ENCODE measurements at regions not wholly inside any gene's neighbourhood (a gene's known extent, or its start where the extent isn't known, plus 50 kb on each side); places are given as distances from the start of the nearest gene placed in this dataset.

- Mint-ChIP-seq H3K27ac (ENCODE audit: unreplicated experiment) (no peak overlapping the region), H3K4me1 (no peaks in the 10 kb centered on the region), H3K4me3 (no peak overlapping the region), H3K36me3 (ENCODE audit: low read depth) (no peaks in the 10 kb centered on the region), H3K9me3 (no peaks in the 10 kb centered on the region), H3K27me3 (ENCODE audit: low read depth) (no peaks in the 10 kb centered on the region)
- no peak for DNase-seq (ENCODE audit: low read depth, low spot score)
- no peak for TF ChIP-seq CTCF (conservative IDR thresholded peaks at IDR 0.05)
Observed at GRCh38 chr1:229184066-229184465, 86.8 kb upstream of the RAB4A start.

GRCh38 chr1:229185963-229186362, 84.9 kb upstream of the RAB4A start:
- H3K27me3 Mint-ChIP-seq (ENCODE audit: low read depth), result no peaks in the 10 kb centered on the region
- no peak overlapping the region for H3K4me3 Mint-ChIP-seq
- TF ChIP-seq CTCF (conservative IDR thresholded peaks at IDR 0.05), result no peak
- no peaks in the 10 kb centered on the region for H3K36me3 Mint-ChIP-seq (ENCODE audit: low read depth)
- no peak for DNase-seq (ENCODE audit: low read depth, low spot score)
- no peaks in the 10 kb centered on the region for H3K9me3 Mint-ChIP-seq
- H3K4me1 Mint-ChIP-seq, result no peaks in the 10 kb centered on the region
- no peak overlapping the region for H3K27ac Mint-ChIP-seq (ENCODE audit: unreplicated experiment)

- no peaks in the 10 kb centered on the region for H3K9me3 Mint-ChIP-seq
- no peak for TF ChIP-seq CTCF (conservative IDR thresholded peaks at IDR 0.05)
- no peaks in the 10 kb centered on the region for H3K4me1 Mint-ChIP-seq
- H3K27ac Mint-ChIP-seq (ENCODE audit: unreplicated experiment), result no peak overlapping the region
- no peak for DNase-seq (ENCODE audit: low read depth, low spot score)
- H3K27me3 Mint-ChIP-seq (ENCODE audit: low read depth), result no peaks in the 10 kb centered on the region
- no peaks in the 10 kb centered on the region for H3K36me3 Mint-ChIP-seq (ENCODE audit: low read depth)
- no peak overlapping the region for H3K4me3 Mint-ChIP-seq
Observed at GRCh38 chr1:229186373-229187056, 84.4 kb upstream of the RAB4A start.

GRCh38 chr1:229190057-229190575, 80.8 kb upstream of the RAB4A start:
- Mint-ChIP-seq H3K4me3 (no peak overlapping the region), H3K27me3 (ENCODE audit: low read depth) (no peaks in the 10 kb centered on the region), H3K4me1 (no peaks in the 10 kb centered on the region), H3K27ac (ENCODE audit: unreplicated experiment) (no peak overlapping the region), H3K36me3 (ENCODE audit: low read depth) (no peaks in the 10 kb centered on the region), H3K9me3 (no peaks in the 10 kb centered on the region)
- DNase-seq (ENCODE audit: low read depth, low spot score), result no peak
- no peak for TF ChIP-seq CTCF (conservative IDR thresholded peaks at IDR 0.05)

GRCh38 chr1:229191066-229191674, 79.7 kb upstream of the RAB4A start:
- TF ChIP-seq CTCF (conservative IDR thresholded peaks at IDR 0.05), result no peak
- H3K4me1 Mint-ChIP-seq, result no peaks in the 10 kb centered on the region
- no peaks in the 10 kb centered on the region for H3K9me3 Mint-ChIP-seq
- no peak for DNase-seq (ENCODE audit: low read depth, low spot score)
- no peak overlapping the region for H3K4me3 Mint-ChIP-seq
- no peaks in the 10 kb centered on the region for H3K36me3 Mint-ChIP-seq (ENCODE audit: low read depth)
- H3K27ac Mint-ChIP-seq (ENCODE audit: unreplicated experiment), result no peak overlapping the region
- no peaks in the 10 kb centered on the region for H3K27me3 Mint-ChIP-seq (ENCODE audit: low read depth)

Data from neural crest cell (in vitro differentiated cells).